GM12891 (cell line): ENCODE measurements at regions not wholly inside any gene's neighbourhood (a gene's known extent, or its start where the extent isn't known, plus 50 kb on each side); places are given as distances from the start of the nearest gene placed in this dataset.
"Not testable (repeated sequence)": the region's sequence is repeated elsewhere in the genome, so short reads cannot be mapped to it uniquely, and the experiment has no call there.

Source experiments
- PAX5 ChIP-seq: IDR thresholded peaks from 2 replicates; pipeline ENCODE4 v1.6.1; 2011; ENCODE audit warnings: low read length, moderate library complexity, mild to moderate bottlenecking; ENCODE audit not compliant: insufficient read depth, severe bottlenecking
- POLR2A ChIP-seq: IDR thresholded peaks from 2 replicates; pipeline ENCODE4 v1.6.1; 2011; ENCODE audit warnings: low read depth, low read length, control low read depth
- POLR2AphosphoS5 ChIP-seq: IDR thresholded peaks from 2 replicates; pipeline ENCODE4 v1.6.1; 2011; ENCODE audit warnings: low read depth, low read length, control low read depth
- POU2F2 ChIP-seq: IDR thresholded peaks from 2 replicates; pipeline ENCODE4 v1.6.1; 2011; ENCODE audit warnings: low read depth, mild to moderate bottlenecking, control low read depth, low read length, moderate library complexity
- SPI1 ChIP-seq: IDR thresholded peaks from 2 replicates; pipeline ENCODE4 v1.6.1; 2011; ENCODE audit warnings: low read depth, low read length, control low read depth
- TAF1 ChIP-seq: IDR thresholded peaks from 2 replicates; pipeline ENCODE4 v1.6.1; 2011; ENCODE audit warnings: low read depth, low read length, control low read depth

- not testable (repeated sequence) for TF ChIP-seq POLR2A, PAX5, POLR2AphosphoS5, TAF1, SPI1, POU2F2
Observed at GRCh38 chr15:58365098-58365497, 66.7 kb upstream of the LIPC start.
